ENCODE measurements at regions not wholly inside any gene's neighbourhood (a gene's known extent, or its start where the extent isn't known, plus 50 kb on each side); places are given as distances from the start of the nearest gene placed in this dataset.

GRCh38 chr11:24142062-24142461 lies 354.8 kb upstream of the LUZP2 start:
- TF ChIP-seq EZH2 (optimal IDR thresholded peaks at IDR 0.05; ENCODE audit: low read depth, low read length) (no peak), EZH2phosphoT487 (IDR thresholded peaks at IDR 0.05; ENCODE audit: low read length) (no peak)
- TF ChIP-seq, protein P1, sequence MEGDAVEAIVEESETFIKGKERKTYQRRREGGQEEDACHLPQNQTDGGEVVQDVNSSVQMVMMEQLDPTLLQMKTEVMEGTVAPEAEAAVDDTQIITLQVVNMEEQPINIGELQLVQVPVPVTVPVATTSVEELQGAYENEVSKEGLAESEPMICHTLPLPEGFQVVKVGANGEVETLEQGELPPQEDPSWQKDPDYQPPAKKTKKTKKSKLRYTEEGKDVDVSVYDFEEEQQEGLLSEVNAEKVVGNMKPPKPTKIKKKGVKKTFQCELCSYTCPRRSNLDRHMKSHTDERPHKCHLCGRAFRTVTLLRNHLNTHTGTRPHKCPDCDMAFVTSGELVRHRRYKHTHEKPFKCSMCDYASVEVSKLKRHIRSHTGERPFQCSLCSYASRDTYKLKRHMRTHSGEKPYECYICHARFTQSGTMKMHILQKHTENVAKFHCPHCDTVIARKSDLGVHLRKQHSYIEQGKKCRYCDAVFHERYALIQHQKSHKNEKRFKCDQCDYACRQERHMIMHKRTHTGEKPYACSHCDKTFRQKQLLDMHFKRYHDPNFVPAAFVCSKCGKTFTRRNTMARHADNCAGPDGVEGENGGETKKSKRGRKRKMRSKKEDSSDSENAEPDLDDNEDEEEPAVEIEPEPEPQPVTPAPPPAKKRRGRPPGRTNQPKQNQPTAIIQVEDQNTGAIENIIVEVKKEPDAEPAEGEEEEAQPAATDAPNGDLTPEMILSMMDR (IDR thresholded peaks at IDR 0.05; ENCODE audit: low read length), result no peak

Data from MM.1S (cell line).